ENCODE measurements at regions not wholly inside any gene's neighbourhood (a gene's known extent, or its start where the extent isn't known, plus 50 kb on each side); places are given as distances from the start of the nearest gene placed in this dataset.

GRCh38 chr17:77667478-77667877 lies 291.0 kb upstream of the TNRC6C start:
- Histone ChIP-seq H2BK120ac (ENCODE audit: low read depth, low read length) (no peak overlapping the region), H3K18ac (ENCODE audit: low read length) (no peak overlapping the region), H2BK15ac (replicated peaks; ENCODE audit: low read depth) (no peak overlapping the region), H2BK5ac (ENCODE audit: low read length) (no peak overlapping the region), H3K79me2 (ENCODE audit: control insufficient read depth, insufficient read depth, low read length) (no peaks in the 10 kb centered on the region), H3K56ac (ENCODE audit: low read length) (no peak overlapping the region), H3K4me2 (ENCODE audit: low read length) (no peak overlapping the region), H3K27ac (ENCODE audit: low read depth, low read length) (no peak overlapping the region), H4K8ac (ENCODE audit: low read depth, low read length) (no peak overlapping the region), H3K36me3 (ENCODE audit: control insufficient read depth, insufficient read depth, low read length) (no peaks in the 10 kb centered on the region), H3K27me3 (ENCODE audit: insufficient read depth, low read length, poor library complexity) (no peaks in the 10 kb centered on the region), H3K9ac (ENCODE audit: low read length) (no peak overlapping the region), H2AK5ac (ENCODE audit: low read length) (no peak overlapping the region), H3K4me3 (ENCODE audit: low read length) (no peak overlapping the region), H3K79me1 (ENCODE audit: low read length) (no peaks in the 10 kb centered on the region), H3K4ac (ENCODE audit: low read depth, low read length) (no peak overlapping the region), H3K4me1 (ENCODE audit: control insufficient read depth, low read depth, low read length) (no peaks in the 10 kb centered on the region), H4K5ac (ENCODE audit: low read length) (no peak overlapping the region), H3K23ac (ENCODE audit: low read length) (no peak overlapping the region)
- DNase-seq, result no peak
- no CpG with 5 or more reads among the region's 1 CpG for WGBS (ENCODE audit: extremely low coverage, insufficient coverage, low lambda C conversion rate)

GRCh38 chr17:77668518-77668917 lies 290.0 kb upstream of the TNRC6C start:
- no peak overlapping the region for H2BK120ac ChIP-seq (ENCODE audit: low read depth, low read length)
- WGBS (ENCODE audit: extremely low coverage, insufficient coverage, low lambda C conversion rate), result no CpG with 5 or more reads among the region's 2 CpGs
- no peak overlapping the region for H4K8ac ChIP-seq (ENCODE audit: low read depth, low read length)
- H3K27ac ChIP-seq (ENCODE audit: low read depth, low read length), result no peak overlapping the region
- no peaks in the 10 kb centered on the region for H3K36me3 ChIP-seq (ENCODE audit: control insufficient read depth, insufficient read depth, low read length)
- H3K56ac ChIP-seq (ENCODE audit: low read length), result no peak overlapping the region
- no peaks in the 10 kb centered on the region for H3K79me1 ChIP-seq (ENCODE audit: low read length)
- H2BK5ac ChIP-seq (ENCODE audit: low read length), result no peak overlapping the region
- no peak overlapping the region for H2AK5ac ChIP-seq (ENCODE audit: low read length)
- H3K4me2 ChIP-seq (ENCODE audit: low read length), result no peak overlapping the region
- H3K4ac ChIP-seq (ENCODE audit: low read depth, low read length), result no peak overlapping the region
- DNase-seq, result no peak
- H2BK15ac ChIP-seq (replicated peaks; ENCODE audit: low read depth), result no peak overlapping the region
- H3K4me3 ChIP-seq (ENCODE audit: low read length), result no peak overlapping the region
- no peak overlapping the region for H4K5ac ChIP-seq (ENCODE audit: low read length)
- H3K4me1 ChIP-seq (ENCODE audit: control insufficient read depth, low read depth, low read length), result no peaks in the 10 kb centered on the region
- H3K9ac ChIP-seq (ENCODE audit: low read length), result no peak overlapping the region
- no peak overlapping the region for H3K18ac ChIP-seq (ENCODE audit: low read length)
- H3K27me3 ChIP-seq (ENCODE audit: insufficient read depth, low read length, poor library complexity), result no peaks in the 10 kb centered on the region
- H3K23ac ChIP-seq (ENCODE audit: low read length), result no peak overlapping the region
- H3K79me2 ChIP-seq (ENCODE audit: control insufficient read depth, insufficient read depth, low read length), result no peaks in the 10 kb centered on the region

GRCh38 chr17:77670173-77670572 lies 288.3 kb upstream of the TNRC6C start:
- DNase-seq, result no peak
- H3K4me2 ChIP-seq (ENCODE audit: low read length), result no peak overlapping the region
- H4K5ac ChIP-seq (ENCODE audit: low read length), result no peak overlapping the region
- no peaks in the 10 kb centered on the region for H3K27me3 ChIP-seq (ENCODE audit: insufficient read depth, low read length, poor library complexity)
- no peak overlapping the region for H3K56ac ChIP-seq (ENCODE audit: low read length)
- H3K9ac ChIP-seq (ENCODE audit: low read length), result no peak overlapping the region
- no peaks in the 10 kb centered on the region for H3K79me1 ChIP-seq (ENCODE audit: low read length)
- no peak overlapping the region for H3K23ac ChIP-seq (ENCODE audit: low read length)
- no peak overlapping the region for H3K18ac ChIP-seq (ENCODE audit: low read length)
- no peak overlapping the region for H3K27ac ChIP-seq (ENCODE audit: low read depth, low read length)
- no peaks in the 10 kb centered on the region for H3K36me3 ChIP-seq (ENCODE audit: control insufficient read depth, insufficient read depth, low read length)
- H2BK120ac ChIP-seq (ENCODE audit: low read depth, low read length), result no peak overlapping the region
- no peaks in the 10 kb centered on the region for H3K79me2 ChIP-seq (ENCODE audit: control insufficient read depth, insufficient read depth, low read length)
- no peak overlapping the region for H3K4me3 ChIP-seq (ENCODE audit: low read length)
- no CpG with 5 or more reads among the region's 2 CpGs for WGBS (ENCODE audit: extremely low coverage, insufficient coverage, low lambda C conversion rate)
- H2BK5ac ChIP-seq (ENCODE audit: low read length), result no peak overlapping the region
- no peak overlapping the region for H4K8ac ChIP-seq (ENCODE audit: low read depth, low read length)
- no peaks in the 10 kb centered on the region for H3K4me1 ChIP-seq (ENCODE audit: control insufficient read depth, low read depth, low read length)
- no peak overlapping the region for H2AK5ac ChIP-seq (ENCODE audit: low read length)
- H2BK15ac ChIP-seq (replicated peaks; ENCODE audit: low read depth), result no peak overlapping the region
- H3K4ac ChIP-seq (ENCODE audit: low read depth, low read length), result no peak overlapping the region

- H4K8ac ChIP-seq (ENCODE audit: low read depth, low read length), result no peak overlapping the region
- H3K27ac ChIP-seq (ENCODE audit: low read depth, low read length), result no peak overlapping the region
- H3K79me2 ChIP-seq (ENCODE audit: control insufficient read depth, insufficient read depth, low read length), result no peaks in the 10 kb centered on the region
- H3K27me3 ChIP-seq (ENCODE audit: insufficient read depth, low read length, poor library complexity), result no peaks in the 10 kb centered on the region
- no peak overlapping the region for H3K4me3 ChIP-seq (ENCODE audit: low read length)
- no peak overlapping the region for H3K4ac ChIP-seq (ENCODE audit: low read depth, low read length)
- no peak overlapping the region for H3K4me2 ChIP-seq (ENCODE audit: low read length)
- DNase-seq, result no peak
- H4K5ac ChIP-seq (ENCODE audit: low read length), result no peak overlapping the region
- H3K79me1 ChIP-seq (ENCODE audit: low read length), result no peaks in the 10 kb centered on the region
- no peak overlapping the region for H3K23ac ChIP-seq (ENCODE audit: low read length)
- H2BK15ac ChIP-seq (replicated peaks; ENCODE audit: low read depth), result no peak overlapping the region
- no peak overlapping the region for H3K9ac ChIP-seq (ENCODE audit: low read length)
- no peak overlapping the region for H3K18ac ChIP-seq (ENCODE audit: low read length)
- H3K36me3 ChIP-seq (ENCODE audit: control insufficient read depth, insufficient read depth, low read length), result no peaks in the 10 kb centered on the region
- no peak overlapping the region for H2AK5ac ChIP-seq (ENCODE audit: low read length)
- H2BK120ac ChIP-seq (ENCODE audit: low read depth, low read length), result no peak overlapping the region
- no CpG with 5 or more reads among the region's 11 CpGs for WGBS (ENCODE audit: extremely low coverage, insufficient coverage, low lambda C conversion rate)
- no peak overlapping the region for H3K56ac ChIP-seq (ENCODE audit: low read length)
- H3K4me1 ChIP-seq (ENCODE audit: control insufficient read depth, low read depth, low read length), result no peaks in the 10 kb centered on the region
- H2BK5ac ChIP-seq (ENCODE audit: low read length), result no peak overlapping the region
Observed at GRCh38 chr17:77674358-77674757, 284.1 kb upstream of the TNRC6C start.

DNA sequence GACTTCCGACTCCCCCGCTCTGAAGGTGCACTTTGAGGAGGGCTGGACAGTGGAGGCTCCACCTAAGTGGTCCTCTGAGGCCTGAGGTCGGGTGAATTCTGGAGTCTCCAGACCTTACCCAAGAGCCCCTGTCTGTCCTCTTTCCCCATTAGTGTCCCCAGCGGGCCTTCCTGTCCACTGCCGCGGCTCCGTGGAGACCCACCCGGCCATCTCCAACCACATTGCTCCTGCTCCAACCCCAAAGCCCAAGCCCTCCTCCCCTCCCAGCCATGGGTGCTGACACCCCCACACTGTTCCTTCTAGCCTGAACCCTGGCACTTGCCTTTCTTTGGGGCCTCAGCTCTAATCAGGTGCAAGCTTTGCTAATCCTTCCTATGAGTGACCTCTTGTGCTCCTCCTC lies 283.1 kb upstream of the TNRC6C start:
- Histone ChIP-seq H3K18ac (ENCODE audit: low read length) (no peak overlapping the region), H3K4me2 (ENCODE audit: low read length) (no peak overlapping the region), H3K36me3 (ENCODE audit: control insufficient read depth, insufficient read depth, low read length) (no peaks in the 10 kb centered on the region), H2BK120ac (ENCODE audit: low read depth, low read length) (no peak overlapping the region), H3K4me1 (ENCODE audit: control insufficient read depth, low read depth, low read length) (no peaks in the 10 kb centered on the region), H3K9ac (ENCODE audit: low read length) (no peak overlapping the region), H2AK5ac (ENCODE audit: low read length) (no peak overlapping the region), H4K5ac (ENCODE audit: low read length) (no peak overlapping the region), H3K79me2 (ENCODE audit: control insufficient read depth, insufficient read depth, low read length) (no peaks in the 10 kb centered on the region), H3K4ac (ENCODE audit: low read depth, low read length) (no peak overlapping the region), H3K56ac (ENCODE audit: low read length) (no peak overlapping the region), H3K23ac (ENCODE audit: low read length) (no peak overlapping the region), H3K27ac (ENCODE audit: low read depth, low read length) (no peak overlapping the region), H2BK5ac (ENCODE audit: low read length) (no peak overlapping the region), H3K79me1 (ENCODE audit: low read length) (no peaks in the 10 kb centered on the region), H4K8ac (ENCODE audit: low read depth, low read length) (no peak overlapping the region), H2BK15ac (replicated peaks; ENCODE audit: low read depth) (no peak overlapping the region), H3K4me3 (ENCODE audit: low read length) (no peak overlapping the region), H3K27me3 (ENCODE audit: insufficient read depth, low read length, poor library complexity) (no peaks in the 10 kb centered on the region)
- no peak for DNase-seq
- no CpG with 5 or more reads among the region's 8 CpGs for WGBS (ENCODE audit: extremely low coverage, insufficient coverage, low lambda C conversion rate)

DNA sequence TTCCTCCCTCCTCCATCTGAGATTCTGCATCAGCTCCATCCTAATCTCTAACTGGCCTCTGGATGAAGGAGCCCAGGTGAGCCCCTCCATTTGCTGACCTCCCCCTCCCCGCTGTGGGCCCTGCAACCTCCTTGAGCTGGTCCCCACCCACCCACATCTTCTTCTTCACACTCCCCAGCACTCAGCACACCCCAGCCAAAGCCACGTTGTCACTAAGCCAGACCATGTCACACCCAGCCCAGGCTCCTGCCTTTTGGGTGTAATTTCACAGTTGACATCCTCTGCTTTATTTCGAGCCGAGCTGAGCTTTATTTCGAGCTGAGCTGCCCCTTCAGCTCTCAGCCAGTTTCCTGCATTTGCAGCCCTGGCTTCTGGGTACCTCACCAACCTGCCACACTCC lies 282.7 kb upstream of the TNRC6C start:
- no peak overlapping the region for H3K4ac ChIP-seq (ENCODE audit: low read depth, low read length)
- no peaks in the 10 kb centered on the region for H3K79me2 ChIP-seq (ENCODE audit: control insufficient read depth, insufficient read depth, low read length)
- no peak overlapping the region for H3K4me2 ChIP-seq (ENCODE audit: low read length)
- no peak overlapping the region for H3K4me3 ChIP-seq (ENCODE audit: low read length)
- no peak overlapping the region for H3K23ac ChIP-seq (ENCODE audit: low read length)
- no peak overlapping the region for H2BK5ac ChIP-seq (ENCODE audit: low read length)
- DNase-seq, result no peak
- no peak overlapping the region for H3K18ac ChIP-seq (ENCODE audit: low read length)
- no peaks in the 10 kb centered on the region for H3K79me1 ChIP-seq (ENCODE audit: low read length)
- no peak overlapping the region for H4K5ac ChIP-seq (ENCODE audit: low read length)
- H2BK15ac ChIP-seq (replicated peaks; ENCODE audit: low read depth), result no peak overlapping the region
- WGBS (ENCODE audit: extremely low coverage, insufficient coverage, low lambda C conversion rate), result no CpG with 5 or more reads among the region's 5 CpGs
- no peak overlapping the region for H2BK120ac ChIP-seq (ENCODE audit: low read depth, low read length)
- no peaks in the 10 kb centered on the region for H3K36me3 ChIP-seq (ENCODE audit: control insufficient read depth, insufficient read depth, low read length)
- no peak overlapping the region for H3K56ac ChIP-seq (ENCODE audit: low read length)
- no peak overlapping the region for H2AK5ac ChIP-seq (ENCODE audit: low read length)
- no peaks in the 10 kb centered on the region for H3K27me3 ChIP-seq (ENCODE audit: insufficient read depth, low read length, poor library complexity)
- H4K8ac ChIP-seq (ENCODE audit: low read depth, low read length), result no peak overlapping the region
- no peak overlapping the region for H3K9ac ChIP-seq (ENCODE audit: low read length)
- H3K27ac ChIP-seq (ENCODE audit: low read depth, low read length), result no peak overlapping the region
- H3K4me1 ChIP-seq (ENCODE audit: control insufficient read depth, low read depth, low read length), result no peaks in the 10 kb centered on the region

Data from mesendoderm (in vitro differentiated cells).